ENCODE measurements at regions not wholly inside any gene's neighbourhood (a gene's known extent, or its start where the extent isn't known, plus 50 kb on each side); places are given as distances from the start of the nearest gene placed in this dataset.

DNA sequence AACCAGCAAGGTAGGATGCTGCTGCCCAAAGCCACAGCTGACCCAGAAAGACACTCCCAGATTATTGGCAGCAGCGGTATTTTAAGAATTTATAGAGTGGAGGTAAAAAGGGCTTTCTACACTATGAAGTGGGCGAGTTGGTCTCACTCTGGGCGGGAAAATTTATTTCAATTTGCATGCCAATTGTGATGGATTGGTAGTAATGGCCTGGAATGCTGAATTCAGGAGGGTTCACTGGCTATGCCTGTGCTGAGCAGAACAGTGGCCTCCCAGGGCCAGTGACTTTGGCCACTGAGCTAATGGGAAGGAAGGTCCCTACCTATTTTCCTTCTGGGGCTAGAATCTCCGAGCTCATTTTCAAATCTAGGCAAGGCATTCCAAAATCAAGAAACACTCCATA, 243.5 kb downstream of the TSHZ3 start:
- TF ChIP-seq EP300 (IDR thresholded peaks at IDR 0.05) (no peak), POLR2A (IDR thresholded peaks at IDR 0.05) (no peak)
- TF ChIP-seq, protein P1, sequence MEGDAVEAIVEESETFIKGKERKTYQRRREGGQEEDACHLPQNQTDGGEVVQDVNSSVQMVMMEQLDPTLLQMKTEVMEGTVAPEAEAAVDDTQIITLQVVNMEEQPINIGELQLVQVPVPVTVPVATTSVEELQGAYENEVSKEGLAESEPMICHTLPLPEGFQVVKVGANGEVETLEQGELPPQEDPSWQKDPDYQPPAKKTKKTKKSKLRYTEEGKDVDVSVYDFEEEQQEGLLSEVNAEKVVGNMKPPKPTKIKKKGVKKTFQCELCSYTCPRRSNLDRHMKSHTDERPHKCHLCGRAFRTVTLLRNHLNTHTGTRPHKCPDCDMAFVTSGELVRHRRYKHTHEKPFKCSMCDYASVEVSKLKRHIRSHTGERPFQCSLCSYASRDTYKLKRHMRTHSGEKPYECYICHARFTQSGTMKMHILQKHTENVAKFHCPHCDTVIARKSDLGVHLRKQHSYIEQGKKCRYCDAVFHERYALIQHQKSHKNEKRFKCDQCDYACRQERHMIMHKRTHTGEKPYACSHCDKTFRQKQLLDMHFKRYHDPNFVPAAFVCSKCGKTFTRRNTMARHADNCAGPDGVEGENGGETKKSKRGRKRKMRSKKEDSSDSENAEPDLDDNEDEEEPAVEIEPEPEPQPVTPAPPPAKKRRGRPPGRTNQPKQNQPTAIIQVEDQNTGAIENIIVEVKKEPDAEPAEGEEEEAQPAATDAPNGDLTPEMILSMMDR (IDR thresholded peaks at IDR 0.05), result no peak
